GM23338 (cell line): ENCODE measurements at regions not wholly inside any gene's neighbourhood (a gene's known extent, or its start where the extent isn't known, plus 50 kb on each side); places are given as distances from the start of the nearest gene placed in this dataset.
"Not testable (repeated sequence)": the region's sequence is repeated elsewhere in the genome, so short reads cannot be mapped to it uniquely, and the experiment has no call there.

ENCODE experiments used
- ATAC-seq: fragments of 200-7000 bp; cut with Tn5 transposase; 3 replicates; pipeline ENCODE4 v1.9.1; 2020
- DNase-seq: peaks from one replicate; pipeline ENCODE4 v3.0.0-alpha.2; 2015; ENCODE audit warnings: low spot score
- H2AFZ ChIP-seq: fragments of 200-600 bp; sonication (generic); 2 replicates; pipeline ENCODE4 v1.8.0; 2016; ENCODE audit warnings: antibody characterized with exemption, mild to moderate bottlenecking, moderate library complexity
- H3F3A ChIP-seq: fragments of 200-600 bp; sonication (generic); replicated peaks from 2 replicates; pipeline ENCODE4 v1.8.0; 2017; ENCODE audit warnings: antibody characterized with exemption, mixed run types, low read depth
- H3K27ac ChIP-seq: fragments of 200-600 bp; sonication (generic); 2 replicates; pipeline ENCODE4 v1.6.1; 2016; ENCODE audit warnings: low read depth
- H3K27me3 ChIP-seq: fragments of 200-600 bp; sonication (generic); 2 replicates; pipeline ENCODE4 v1.8.0; 2016; ENCODE audit warnings: mild to moderate bottlenecking, mixed run types, moderate library complexity; ENCODE audit not compliant: insufficient read depth
- H3K36me3 ChIP-seq: fragments of 200-600 bp; sonication (generic); 2 replicates; pipeline ENCODE4 v1.8.0; 2016; ENCODE audit warnings: mild to moderate bottlenecking; ENCODE audit not compliant: insufficient read depth
- H3K4me1 ChIP-seq: fragments of 200-600 bp; sonication (generic); 2 replicates; pipeline ENCODE4 v1.8.0; 2016; ENCODE audit warnings: mild to moderate bottlenecking, moderate library complexity; ENCODE audit not compliant: insufficient read depth
- H3K4me2 ChIP-seq: fragments of 200-600 bp; sonication (generic); 2 replicates; pipeline ENCODE4 v1.7.1; 2017; ENCODE audit warnings: mixed run types
- H3K4me3 ChIP-seq: fragments of 200-600 bp; sonication (generic); 2 replicates; pipeline ENCODE4 v1.6.1; 2016; ENCODE audit warnings: mixed run types
- H3K79me2 ChIP-seq: fragments of 200-600 bp; sonication (generic); replicated peaks from 2 replicates; pipeline ENCODE4 v1.8.0; 2017; ENCODE audit warnings: mild to moderate bottlenecking; ENCODE audit not compliant: insufficient read depth
- H3K9me2 ChIP-seq: fragments of 200-600 bp; sonication (generic); 2 replicates; pipeline ENCODE4 v1.8.0; 2017; ENCODE audit not compliant: insufficient read depth
- H4K20me1 ChIP-seq: fragments of 200-600 bp; sonication (generic); replicated peaks from 2 replicates; pipeline ENCODE4 v1.8.0; 2017; ENCODE audit warnings: mild to moderate bottlenecking; ENCODE audit not compliant: insufficient read depth
- H3K27ac Mint-ChIP-seq: 2 replicates; pipeline ENCODE4 v1.8.0; 2020; ENCODE audit warnings: inconsistent platforms, mild to moderate bottlenecking, moderate library complexity, mixed read lengths
- H3K27me3 Mint-ChIP-seq: 3 replicates; pipeline ENCODE4 v1.8.0; 2022; ENCODE audit warnings: low read depth, mild to moderate bottlenecking, moderate library complexity, mixed read lengths, inconsistent platforms; ENCODE audit not compliant: insufficient read depth, poor library complexity
- H3K36me3 Mint-ChIP-seq: 3 replicates; pipeline ENCODE4 v1.8.0; 2021; ENCODE audit warnings: low read depth, mild to moderate bottlenecking, inconsistent platforms, moderate library complexity, mixed read lengths
- H3K4me1 Mint-ChIP-seq: 3 replicates; pipeline ENCODE4 v1.8.0; 2020; ENCODE audit warnings: mild to moderate bottlenecking, inconsistent platforms, mixed read lengths
- H3K4me3 Mint-ChIP-seq: 3 replicates; pipeline ENCODE4 v1.8.0; 2021; ENCODE audit warnings: moderate library complexity, mild to moderate bottlenecking, inconsistent platforms, mixed read lengths
- H3K9me3 Mint-ChIP-seq: 3 replicates; pipeline ENCODE4 v1.8.0; 2020; ENCODE audit warnings: moderate library complexity, mild to moderate bottlenecking, inconsistent platforms, mixed read lengths
- CREB1 ChIP-seq: fragments of 250-450 bp; sonication (Bioruptor Pico); IDR thresholded peaks from 2 replicates; pipeline ENCODE4 v1.5.0; 2020; ENCODE audit warnings: low read depth, mild to moderate bottlenecking, moderate library complexity
- ETS1 ChIP-seq: IDR thresholded peaks from 2 replicates; pipeline ENCODE4 v1.6.1; 2016; ENCODE audit warnings: antibody characterized with exemption
- NANOG ChIP-seq: IDR thresholded peaks from 2 replicates; pipeline ENCODE4 v1.6.1; 2016; ENCODE audit warnings: antibody characterized with exemption, borderline replicate concordance
- POLR2AphosphoS5 ChIP-seq: IDR thresholded peaks from 2 replicates; pipeline ENCODE4 v1.6.1; 2016; ENCODE audit warnings: antibody characterized with exemption, low read depth
- STAT1 ChIP-seq: IDR thresholded peaks from one replicate; pipeline ENCODE4 v1.6.1; 2016; ENCODE audit warnings: antibody characterized with exemption; ENCODE audit not compliant: unreplicated experiment
- ZNF114 ChIP-seq: fragments of 250-450 bp; sonication (Bioruptor Pico); IDR thresholded peaks from 2 replicates; pipeline ENCODE4 v1.5.0; 2020; ENCODE audit warnings: mild to moderate bottlenecking, moderate library complexity
- ZNF462 ChIP-seq: fragments of 250-450 bp; sonication (Bioruptor Pico); IDR thresholded peaks from 2 replicates; pipeline ENCODE4 v1.5.0; 2020; ENCODE audit warnings: mild to moderate bottlenecking, moderate library complexity

DNA sequence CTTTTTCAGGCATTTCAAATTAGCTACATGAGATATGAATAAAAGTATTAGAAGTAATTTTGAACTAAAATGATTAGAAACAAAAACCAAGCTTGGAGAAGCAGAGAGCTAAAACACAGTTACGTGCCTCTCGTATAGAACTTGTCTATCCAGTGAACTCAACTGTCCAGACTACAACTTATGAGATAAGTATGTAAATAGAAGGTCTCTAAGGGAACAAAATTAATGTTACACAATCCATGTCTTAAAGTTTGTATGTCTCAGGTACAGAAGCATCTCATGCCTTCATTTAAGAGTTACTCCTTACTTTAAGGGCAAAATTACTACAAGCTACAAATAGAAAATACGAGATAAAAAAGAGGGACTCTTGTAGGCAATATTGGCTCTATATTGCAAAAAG is 316.8 kb downstream of the CETN3 start (continued):
- no peak for TF ChIP-seq NANOG
- no peak for TF ChIP-seq CREB1 (CRISPR knock-in tag)
- TF ChIP-seq ZNF114 (CRISPR knock-in tag), result no peak
- no peak for TF ChIP-seq ZNF462 (CRISPR knock-in tag)
- TF ChIP-seq STAT1, result no peak
- TF ChIP-seq ETS1, result no peak

- Histone ChIP-seq H3K4me3 (no peak overlapping the region), H3F3A (no peaks in the 10 kb centered on the region), H3K27ac (no peak overlapping the region), H3K9me2 (no peaks in the 10 kb centered on the region), H3K27me3 (no peaks in the 10 kb centered on the region), H4K20me1 (no peaks in the 10 kb centered on the region), H3K4me1 (no peaks in the 10 kb centered on the region), H2AFZ (no peak overlapping the region), H3K79me2 (no peaks in the 10 kb centered on the region), H3K36me3 (no peaks in the 10 kb centered on the region), H3K4me2 (no peak overlapping the region)
- Mint-ChIP-seq H3K4me1 (no peaks in the 10 kb centered on the region), H3K27me3 (peaks cover 3% of the 10 kb centered on the region), H3K9me3 (peaks cover 19% of the 10 kb centered on the region; the same call in 2 of the 3 replicates), H3K4me3 (no peak overlapping the region), H3K36me3 (peaks cover 6% of the 10 kb centered on the region), H3K27ac (peak overlapping the region; percentile 73; the same call in 1 of the 2 replicates)
- no peak for TF ChIP-seq NANOG
- no peak for TF ChIP-seq CREB1 (CRISPR knock-in tag)
- TF ChIP-seq POLR2AphosphoS5, result no peak
- DNase-seq, result no peak
- no peak for ATAC-seq
Observed at GRCh38 chr5:90084342-90084741, 325.2 kb downstream of the CETN3 start.

DNA sequence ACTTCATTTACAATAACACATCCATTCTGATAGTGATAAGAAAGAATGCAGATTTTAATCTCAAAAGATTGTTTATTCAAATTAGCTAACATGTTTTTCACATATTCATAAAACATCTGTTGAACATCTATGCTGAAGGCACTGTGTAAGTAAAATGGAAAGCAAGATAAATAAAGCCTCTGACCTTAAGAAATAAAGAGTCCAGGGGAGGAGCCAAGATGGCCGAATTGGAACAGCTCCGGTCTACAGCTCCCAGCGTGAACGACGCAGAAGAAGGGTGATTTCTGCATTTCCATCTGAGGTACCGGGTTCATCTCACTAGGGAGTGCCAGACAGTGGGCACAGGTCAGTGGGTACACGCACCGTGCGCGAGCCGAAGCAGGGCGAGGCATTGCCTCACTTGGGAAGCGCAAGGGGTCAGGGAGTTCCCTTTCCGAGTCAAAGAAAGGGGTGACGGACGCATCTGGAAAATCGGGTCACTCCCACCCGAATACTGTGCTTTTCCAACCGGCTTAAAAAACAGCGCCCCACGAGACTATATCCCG is 336.5 kb downstream of the CETN3 start:
- H3K9me2 ChIP-seq, H3K27me3 Mint-ChIP-seq, ATAC-seq, H3F3A ChIP-seq, DNase-seq, H3K4me1 Mint-ChIP-seq, H3K36me3 Mint-ChIP-seq, H3K27ac ChIP-seq, H3K79me2 ChIP-seq, H3K4me1 ChIP-seq, H3K27me3 ChIP-seq, H4K20me1 ChIP-seq, H3K9me3 Mint-ChIP-seq, H3K36me3 ChIP-seq: not testable (repeated sequence)
- peak overlapping the region; percentile 39 for H3K4me2 ChIP-seq
- peak overlapping the region; percentile 69 for H3K27ac Mint-ChIP-seq
- peak overlapping the region; percentile 38 for H3K4me3 ChIP-seq
- H2AFZ ChIP-seq, result peak overlapping the region; percentile 64
- peak overlapping the region; percentile 16; the same call in 1 of the 3 replicates for H3K4me3 Mint-ChIP-seq
